NB4 (cell line): ENCODE measurements at regions not wholly inside any gene's neighbourhood (a gene's known extent, or its start where the extent isn't known, plus 50 kb on each side); places are given as distances from the start of the nearest gene placed in this dataset.

Source experiments
- POLR2A ChIP-seq: IDR thresholded peaks from 2 replicates; pipeline ENCODE4 v1.6.1; 2011; ENCODE audit warnings: mild to moderate bottlenecking; ENCODE audit not compliant: insufficient read length; ENCODE audit errors: extremely low read depth
- TF ChIP-seq, protein P1 (sequence below): IDR thresholded peaks from one replicate; pipeline ENCODE4 v1.5.1; 2012; ENCODE audit warnings: low read depth, low read length
- TF ChIP-seq, protein P2 (sequence below): IDR thresholded peaks from 2 replicates; pipeline ENCODE4 v1.6.1; 2011; ENCODE audit warnings: low read depth, low read length

- TF ChIP-seq, protein P1, sequence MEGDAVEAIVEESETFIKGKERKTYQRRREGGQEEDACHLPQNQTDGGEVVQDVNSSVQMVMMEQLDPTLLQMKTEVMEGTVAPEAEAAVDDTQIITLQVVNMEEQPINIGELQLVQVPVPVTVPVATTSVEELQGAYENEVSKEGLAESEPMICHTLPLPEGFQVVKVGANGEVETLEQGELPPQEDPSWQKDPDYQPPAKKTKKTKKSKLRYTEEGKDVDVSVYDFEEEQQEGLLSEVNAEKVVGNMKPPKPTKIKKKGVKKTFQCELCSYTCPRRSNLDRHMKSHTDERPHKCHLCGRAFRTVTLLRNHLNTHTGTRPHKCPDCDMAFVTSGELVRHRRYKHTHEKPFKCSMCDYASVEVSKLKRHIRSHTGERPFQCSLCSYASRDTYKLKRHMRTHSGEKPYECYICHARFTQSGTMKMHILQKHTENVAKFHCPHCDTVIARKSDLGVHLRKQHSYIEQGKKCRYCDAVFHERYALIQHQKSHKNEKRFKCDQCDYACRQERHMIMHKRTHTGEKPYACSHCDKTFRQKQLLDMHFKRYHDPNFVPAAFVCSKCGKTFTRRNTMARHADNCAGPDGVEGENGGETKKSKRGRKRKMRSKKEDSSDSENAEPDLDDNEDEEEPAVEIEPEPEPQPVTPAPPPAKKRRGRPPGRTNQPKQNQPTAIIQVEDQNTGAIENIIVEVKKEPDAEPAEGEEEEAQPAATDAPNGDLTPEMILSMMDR, result no peak
- no peak for TF ChIP-seq POLR2A
- TF ChIP-seq, protein P2, sequence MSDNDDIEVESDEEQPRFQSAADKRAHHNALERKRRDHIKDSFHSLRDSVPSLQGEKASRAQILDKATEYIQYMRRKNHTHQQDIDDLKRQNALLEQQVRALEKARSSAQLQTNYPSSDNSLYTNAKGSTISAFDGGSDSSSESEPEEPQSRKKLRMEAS, result no peak
These were observed 321.2 kb upstream of the SPOCK3 start for GRCh38 chr4:167555338-167556022.
